ENCODE measurements at regions not wholly inside any gene's neighbourhood (a gene's known extent, or its start where the extent isn't known, plus 50 kb on each side); places are given as distances from the start of the nearest gene placed in this dataset.

GRCh38 chr2:104476563-104476988 lies 377.3 kb upstream of the POU3F3 start:
- Histone ChIP-seq H3K4me1 (ENCODE audit: insufficient read depth, low read length) (peaks cover 53% of the 10 kb centered on the region), H3K27me3 (ENCODE audit: control insufficient read depth in 1 of 2, insufficient read depth in 2 of 2, low read length in 2 of 2) (no peaks in the 10 kb centered on the region), H4K20me1 (ENCODE audit: insufficient read depth, low read length) (no peaks in the 10 kb centered on the region), H2AFZ (ENCODE audit: low read length) (peak overlapping the region; percentile 64), H3K4me2 (ENCODE audit: low read depth, low read length) (peak overlapping the region; percentile 64), H3K36me3 (replicated peaks in 1 of 2; ENCODE audit: control insufficient read depth in 1 of 2, insufficient read depth in 2 of 2, low read length in 2 of 2) (no peaks in the 10 kb centered on the region), H3K9ac (ENCODE audit: insufficient read depth, low read depth, low read length) (peak overlapping the region; percentile 13), H3K9me3 (ENCODE audit: low read length) (no peaks in the 10 kb centered on the region), H3K4me3 (replicated peaks in 1 of 3; ENCODE audit: insufficient read depth in 1 of 3, low read depth in 2 of 3, low read length in 3 of 3) (peak overlapping the region; percentile 34 to 47 (median 44); a peak in 4 of 6 replicates), H3K27ac (ENCODE audit: extremely low read length, insufficient read depth, low read length) (peak overlapping the region; percentile 70), H3K79me2 (ENCODE audit: insufficient read depth, low read length) (no peaks in the 10 kb centered on the region)
- BruUV-seq (replicated peaks), result no TSS peak
- FAIRE-seq (peak; percentile 15), ATAC-seq (peak; percentile 85), DNase-seq (ENCODE audit: low spot score) (peak; percentile 85)
- ChIA-PET POLR2A (no interaction called here), CTCF (ENCODE audit: low intra/inter-chr PET ratio, low total read pairs) (no interaction called here)
- intact Hi-C loops (cut with micrococcal nuclease; ENCODE audit: unreplicated experiment), result no loop called here
- 0% methylated on average over 4 of the region's 4 CpGs for WGBS (ENCODE audit: low lambda C conversion rate)
- in situ Hi-C loops (cut with HindIII; ENCODE audit: extremely low pct_ligation_motif_present, low pct_unique_long_range_greater_than_20kb), result no loop called here
- TF ChIP-seq SMYD3 (CRISPR knock-in tag; IDR thresholded peaks at IDR 0.05) (0 out of 2 replicates have a peak, but pooled peaks have one; percentile 50), ZNF75D (CRISPR knock-in tag; IDR thresholded peaks at IDR 0.05; ENCODE audit: borderline replicate concordance) (no peak), HNF1A (IDR thresholded peaks at IDR 0.05; ENCODE audit: low read depth) (peak; percentile 45), HNF1A (CRISPR knock-in tag; IDR thresholded peaks at IDR 0.05; ENCODE audit: borderline replicate concordance) (no peak), NCOA2 (CRISPR knock-in tag; IDR thresholded peaks at IDR 0.05) (peak; percentile 57), MLX (CRISPR knock-in tag; IDR thresholded peaks at IDR 0.05) (no peak), FOXA3 (CRISPR knock-in tag; IDR thresholded peaks at IDR 0.05) (peak; percentile 87), NCOA1 (CRISPR knock-in tag; IDR thresholded peaks at IDR 0.05) (0 out of 2 replicates have a peak, but pooled peaks have one; percentile 30), ZSCAN5A (CRISPR knock-in tag; IDR thresholded peaks at IDR 0.05; ENCODE audit: borderline replicate concordance) (0 out of 2 replicates have a peak, but pooled peaks have one; percentile 64), FOXP1 (IDR thresholded peaks at IDR 0.05) (no peak), FOXP1 (CRISPR knock-in tag; IDR thresholded peaks at IDR 0.05) (peak; percentile 43; the same call in 1 of the 2 replicates), SALL1 (CRISPR knock-in tag; IDR thresholded peaks at IDR 0.05) (peak; percentile 10; the same call in 1 of the 2 replicates), STAT5B (CRISPR knock-in tag; IDR thresholded peaks at IDR 0.05) (no peak), ZMYM4 (CRISPR knock-in tag; IDR thresholded peaks at IDR 0.05) (0 out of 2 replicates have a peak, but pooled peaks have one; percentile 21), HNF4G (IDR thresholded peaks at IDR 0.05; ENCODE audit: borderline replicate concordance, low read depth, low read length) (peak; percentile 83), HNF4G (CRISPR knock-in tag; IDR thresholded peaks at IDR 0.05; ENCODE audit: borderline replicate concordance, low read depth) (no peak; the same call in 1 of the 2 replicates), ZNF512B (CRISPR knock-in tag; IDR thresholded peaks at IDR 0.05; ENCODE audit: borderline replicate concordance) (no peak), HNF4A (CRISPR knock-in tag; IDR thresholded peaks at IDR 0.05) (peak; percentile 89)

Measured in HepG2 (cell line).